Glutamatergic neuron (in vitro differentiated cells): ENCODE measurements at regions not wholly inside any gene's neighbourhood (a gene's known extent, or its start where the extent isn't known, plus 50 kb on each side); places are given as distances from the start of the nearest gene placed in this dataset.

Source experiments
- DNase-seq: peaks from one replicate; pipeline ENCODE4 v3.0.0; 2022
- H3K27ac Mint-ChIP-seq: one replicate; pipeline ENCODE4 v1.8.0; 2020; ENCODE audit warnings: mild to moderate bottlenecking, mixed read lengths, inconsistent platforms; ENCODE audit not compliant: unreplicated experiment
- H3K27me3 Mint-ChIP-seq: one replicate; pipeline ENCODE4 v1.8.0; 2020; ENCODE audit warnings: mild to moderate bottlenecking, moderate library complexity, mixed read lengths, inconsistent platforms; ENCODE audit not compliant: unreplicated experiment
- H3K36me3 Mint-ChIP-seq: one replicate; pipeline ENCODE4 v1.8.0; 2020; ENCODE audit warnings: mild to moderate bottlenecking, mixed read lengths, inconsistent platforms; ENCODE audit not compliant: unreplicated experiment
- H3K4me1 Mint-ChIP-seq: one replicate; pipeline ENCODE4 v1.8.0; 2020; ENCODE audit warnings: mild to moderate bottlenecking, low read depth, mixed read lengths, inconsistent platforms; ENCODE audit not compliant: unreplicated experiment
- H3K4me3 Mint-ChIP-seq: one replicate; pipeline ENCODE4 v1.8.0; 2020; ENCODE audit warnings: mild to moderate bottlenecking, mixed read lengths, inconsistent platforms; ENCODE audit not compliant: unreplicated experiment
- H3K9me3 Mint-ChIP-seq: one replicate; pipeline ENCODE4 v1.8.0; 2020; ENCODE audit warnings: mild to moderate bottlenecking, moderate library complexity, mixed read lengths, inconsistent platforms; ENCODE audit not compliant: unreplicated experiment
- TF ChIP-seq, protein P1 (sequence below): fragments of 200-600 bp; sonication (generic); IDR thresholded peaks from one replicate; pipeline ENCODE4 v1.5.0; 2021; ENCODE audit not compliant: partially characterized antibody, unreplicated experiment

DNA sequence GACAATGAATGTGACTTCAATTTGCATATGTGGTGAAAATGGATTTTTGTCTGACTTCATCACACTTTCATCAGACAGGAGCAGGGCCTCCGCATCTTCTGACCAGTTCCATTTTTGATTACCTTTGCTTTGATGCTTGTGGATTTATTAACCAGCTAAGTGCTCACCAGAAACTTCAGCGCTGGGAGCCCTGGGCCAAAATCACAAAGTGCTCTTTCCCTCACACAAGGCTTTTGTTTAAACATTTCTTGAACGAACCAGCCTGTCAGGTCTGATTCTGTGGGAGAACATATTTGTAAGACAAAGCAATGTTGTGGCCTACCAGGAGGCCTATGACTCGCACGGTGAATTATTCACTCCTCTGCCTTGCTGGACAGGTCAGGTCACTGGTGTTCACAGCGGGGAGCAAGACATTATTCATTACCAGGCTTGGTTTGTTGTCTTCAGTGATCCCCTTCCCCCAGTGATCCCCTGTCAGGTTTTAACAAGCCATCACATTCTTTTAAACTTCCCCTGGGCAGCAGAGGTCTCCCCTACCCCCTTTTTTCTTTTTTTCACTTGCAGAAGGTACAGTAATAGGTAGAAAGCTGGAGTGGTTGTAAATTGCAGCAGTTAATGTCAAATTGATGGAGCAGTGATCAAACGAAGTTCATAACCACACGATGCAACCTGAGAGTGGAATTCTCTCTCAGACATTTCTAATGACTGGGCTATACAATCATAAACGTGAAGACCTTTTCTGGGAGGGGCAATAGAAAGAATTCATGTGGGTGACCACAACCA lies 167.5 kb upstream of the PRICKLE1 start:
- H3K27ac Mint-ChIP-seq = no peak overlapping the region
- DNase-seq = no peak

DNA sequence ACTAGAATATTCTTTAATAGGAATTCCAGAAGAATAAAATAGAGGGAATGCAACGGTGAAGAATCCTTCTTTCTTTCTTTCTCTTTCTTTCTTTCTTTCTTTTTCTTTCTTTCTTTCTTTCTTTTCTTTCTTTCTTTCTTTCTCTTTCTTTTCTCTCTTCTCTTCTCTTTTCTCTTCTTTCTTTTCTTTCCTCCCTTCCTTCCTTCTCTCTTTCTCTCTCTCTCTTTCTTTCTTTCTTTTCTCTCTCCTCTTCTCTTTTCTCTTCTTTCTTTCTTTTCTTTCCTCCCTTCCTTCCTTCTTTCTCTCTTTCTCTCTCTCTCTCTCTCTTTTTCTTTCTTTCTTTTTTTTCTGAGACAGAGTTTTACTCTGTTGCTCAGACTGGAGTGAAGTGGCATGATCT lies 160.8 kb upstream of the PRICKLE1 start:
- Mint-ChIP-seq H3K27ac (no peak overlapping the region), H3K4me3 (no peak overlapping the region), H3K27me3 (no peaks in the 10 kb centered on the region), H3K36me3 (peaks cover 7% of the 10 kb centered on the region), H3K4me1 (no peaks in the 10 kb centered on the region), H3K9me3 (peaks cover 7% of the 10 kb centered on the region)
- TF ChIP-seq, protein P1, sequence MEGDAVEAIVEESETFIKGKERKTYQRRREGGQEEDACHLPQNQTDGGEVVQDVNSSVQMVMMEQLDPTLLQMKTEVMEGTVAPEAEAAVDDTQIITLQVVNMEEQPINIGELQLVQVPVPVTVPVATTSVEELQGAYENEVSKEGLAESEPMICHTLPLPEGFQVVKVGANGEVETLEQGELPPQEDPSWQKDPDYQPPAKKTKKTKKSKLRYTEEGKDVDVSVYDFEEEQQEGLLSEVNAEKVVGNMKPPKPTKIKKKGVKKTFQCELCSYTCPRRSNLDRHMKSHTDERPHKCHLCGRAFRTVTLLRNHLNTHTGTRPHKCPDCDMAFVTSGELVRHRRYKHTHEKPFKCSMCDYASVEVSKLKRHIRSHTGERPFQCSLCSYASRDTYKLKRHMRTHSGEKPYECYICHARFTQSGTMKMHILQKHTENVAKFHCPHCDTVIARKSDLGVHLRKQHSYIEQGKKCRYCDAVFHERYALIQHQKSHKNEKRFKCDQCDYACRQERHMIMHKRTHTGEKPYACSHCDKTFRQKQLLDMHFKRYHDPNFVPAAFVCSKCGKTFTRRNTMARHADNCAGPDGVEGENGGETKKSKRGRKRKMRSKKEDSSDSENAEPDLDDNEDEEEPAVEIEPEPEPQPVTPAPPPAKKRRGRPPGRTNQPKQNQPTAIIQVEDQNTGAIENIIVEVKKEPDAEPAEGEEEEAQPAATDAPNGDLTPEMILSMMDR = no peak
- no peak for DNase-seq

More for the DNA sequence above, 167.5 kb upstream of the PRICKLE1 start:
- peaks cover 6% of the 10 kb centered on the region for H3K4me1 Mint-ChIP-seq
- TF ChIP-seq, protein P1 = no peak
- H3K36me3 Mint-ChIP-seq = no peaks in the 10 kb centered on the region
- no peak overlapping the region for H3K4me3 Mint-ChIP-seq
- peaks cover 2% of the 10 kb centered on the region for H3K9me3 Mint-ChIP-seq
- no peaks in the 10 kb centered on the region for H3K27me3 Mint-ChIP-seq

DNA sequence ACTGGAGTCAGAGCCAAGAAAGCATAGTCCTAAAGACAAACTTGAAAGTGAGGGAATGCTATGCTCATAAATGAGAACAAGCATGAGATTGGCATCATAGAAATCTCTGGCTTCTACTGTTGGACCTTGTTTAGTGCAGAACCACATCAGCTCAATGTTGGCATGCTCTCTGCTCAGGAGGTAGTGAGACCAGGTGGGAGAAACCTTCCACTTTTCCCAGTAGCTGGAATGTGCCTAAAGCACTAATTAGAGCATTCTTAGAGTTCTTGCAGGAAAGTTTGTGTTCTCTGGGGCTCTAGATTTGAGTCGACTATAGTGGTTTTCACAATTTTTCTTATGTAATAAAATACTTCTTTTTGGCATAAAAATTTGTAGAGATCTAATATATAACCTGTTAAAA lies 159.7 kb upstream of the PRICKLE1 start:
- Mint-ChIP-seq H3K9me3 (peaks cover 7% of the 10 kb centered on the region), H3K27ac (no peak overlapping the region), H3K4me3 (no peak overlapping the region), H3K27me3 (no peaks in the 10 kb centered on the region), H3K4me1 (no peaks in the 10 kb centered on the region), H3K36me3 (peaks cover 7% of the 10 kb centered on the region)
- no peak for DNase-seq
- TF ChIP-seq, protein P1 = no peak

DNA sequence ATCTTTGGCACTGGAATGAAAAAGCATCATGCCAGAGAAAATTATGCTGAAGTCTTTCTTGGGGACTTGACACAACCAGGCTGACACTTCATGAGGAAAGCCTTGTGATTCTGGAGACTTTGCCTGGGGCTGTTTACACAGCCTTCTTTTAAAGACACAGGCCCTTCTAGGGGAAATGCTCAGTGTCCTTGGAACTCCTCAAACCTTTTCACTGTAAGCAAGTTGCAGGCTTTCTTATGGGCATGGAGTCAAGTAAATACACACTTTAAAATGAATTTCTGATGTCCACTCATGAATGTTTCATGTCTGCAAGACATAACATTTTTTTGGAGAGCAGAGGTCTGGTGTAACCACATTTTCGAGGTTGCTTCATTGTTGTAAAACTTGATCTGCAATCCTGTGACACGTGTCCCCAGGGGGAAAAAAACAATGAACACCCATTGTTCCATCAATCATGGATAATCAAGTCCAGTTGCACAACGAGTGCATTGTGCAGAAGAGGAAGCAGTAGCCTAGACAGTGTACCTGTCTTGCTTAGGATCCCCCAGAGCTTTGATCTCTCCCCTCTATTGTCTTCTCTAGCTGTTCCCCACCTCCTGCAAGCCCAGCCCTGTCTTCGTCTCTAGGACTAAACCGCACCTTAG lies 155.1 kb upstream of the PRICKLE1 start:
- Mint-ChIP-seq H3K4me1 (peaks cover 8% of the 10 kb centered on the region), H3K27ac (no peak overlapping the region), H3K9me3 (peaks cover 7% of the 10 kb centered on the region), H3K4me3 (no peak overlapping the region), H3K36me3 (peaks cover 7% of the 10 kb centered on the region), H3K27me3 (peaks cover 2% of the 10 kb centered on the region)
- TF ChIP-seq, protein P1 = no peak
- no peak for DNase-seq

DNA sequence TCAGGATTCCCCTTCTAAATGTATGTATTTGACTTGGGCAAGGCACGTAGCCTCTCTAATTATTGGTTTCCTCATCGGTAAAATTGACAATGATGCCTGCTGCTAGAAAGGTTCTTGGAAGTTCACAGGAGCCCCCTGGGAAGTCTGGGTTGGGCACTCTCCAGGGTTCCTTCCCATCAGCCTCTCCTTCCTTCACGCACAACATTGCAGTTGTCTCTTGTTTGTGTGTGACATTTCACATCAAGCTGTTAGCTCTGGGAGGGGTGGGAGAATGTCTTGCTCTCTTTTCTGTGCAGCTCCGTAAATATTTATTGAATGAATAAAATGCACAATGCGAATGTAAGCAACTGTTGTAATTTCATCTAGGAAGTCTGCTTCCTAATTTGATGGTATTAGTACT lies 153.2 kb upstream of the PRICKLE1 start:
- H3K27me3 Mint-ChIP-seq = peaks cover 2% of the 10 kb centered on the region
- no peak for DNase-seq
- peaks cover 8% of the 10 kb centered on the region for H3K4me1 Mint-ChIP-seq
- no peak overlapping the region for H3K4me3 Mint-ChIP-seq
- peaks cover 7% of the 10 kb centered on the region for H3K36me3 Mint-ChIP-seq
- TF ChIP-seq, protein P1 = no peak
- H3K9me3 Mint-ChIP-seq = peaks cover 5% of the 10 kb centered on the region
- H3K27ac Mint-ChIP-seq = no peak overlapping the region
